ENCODE measurements at regions not wholly inside any gene's neighbourhood (a gene's known extent, or its start where the extent isn't known, plus 50 kb on each side); places are given as distances from the start of the nearest gene placed in this dataset.

DNA sequence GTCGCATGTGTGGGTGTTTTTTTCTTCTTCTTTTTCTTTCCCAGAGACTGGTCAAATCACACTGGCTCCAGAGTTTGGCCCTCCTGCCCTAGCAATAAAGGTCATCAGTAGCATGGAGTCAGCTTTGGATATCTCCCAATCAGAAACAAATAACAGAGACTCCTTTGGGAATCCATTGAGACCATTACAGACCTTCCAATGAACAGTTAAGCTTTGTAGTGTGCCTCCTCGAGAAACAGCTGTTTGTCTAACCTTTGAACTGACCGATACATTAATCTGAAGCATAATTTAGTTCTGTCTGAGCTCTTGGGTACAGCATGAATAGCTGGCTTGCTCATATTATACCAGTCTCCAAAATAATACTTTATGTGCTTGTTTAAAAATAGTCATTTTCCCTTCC is 1103.2 kb downstream of the GATA3 start:
- no peaks in the 10 kb centered on the region for H3K9me3 ChIP-seq (ENCODE audit: low read depth)
- no peaks in the 10 kb centered on the region for H3K4me1 ChIP-seq (ENCODE audit: insufficient read depth)
- no peak for DNase-seq
- no peaks in the 10 kb centered on the region for H3F3A ChIP-seq (ENCODE audit: insufficient read depth)
- in situ Hi-C loops (cut with MboI) = no loop called here
- no peak overlapping the region for H2AFZ ChIP-seq
- H3K27me3 ChIP-seq (replicated peaks; ENCODE audit: insufficient read depth) = no peaks in the 10 kb centered on the region
- no peak overlapping the region for H3K4me3 ChIP-seq
- H3K9ac ChIP-seq = no peak overlapping the region
- no peaks in the 10 kb centered on the region for H4K20me1 ChIP-seq (ENCODE audit: insufficient read depth)
- no peaks in the 10 kb centered on the region for H3K9me2 ChIP-seq (ENCODE audit: insufficient read depth)
- WGBS, 2 experiments (ENCODE audit: low coverage in 1 of 2, low lambda C conversion rate in 2 of 2, missing lambda C conversion rate in 2 of 2) = 14 to 30% methylated on average over 3 of the region's 3 CpGs
- no peaks in the 10 kb centered on the region for H3K79me2 ChIP-seq (ENCODE audit: insufficient read depth)
- TF ChIP-seq EZH2phosphoT487 (IDR thresholded peaks at IDR 0.05; ENCODE audit: insufficient read depth, low read depth) (no peak), EZH2 (IDR thresholded peaks at IDR 0.05; ENCODE audit: insufficient read depth, poor library complexity, severe bottlenecking) (no peak)
- H3K27ac ChIP-seq = no peak overlapping the region
- no peak overlapping the region for H3K4me2 ChIP-seq (ENCODE audit: unreplicated experiment)
- no peaks in the 10 kb centered on the region for H3K36me3 ChIP-seq (ENCODE audit: low read depth)

DNA sequence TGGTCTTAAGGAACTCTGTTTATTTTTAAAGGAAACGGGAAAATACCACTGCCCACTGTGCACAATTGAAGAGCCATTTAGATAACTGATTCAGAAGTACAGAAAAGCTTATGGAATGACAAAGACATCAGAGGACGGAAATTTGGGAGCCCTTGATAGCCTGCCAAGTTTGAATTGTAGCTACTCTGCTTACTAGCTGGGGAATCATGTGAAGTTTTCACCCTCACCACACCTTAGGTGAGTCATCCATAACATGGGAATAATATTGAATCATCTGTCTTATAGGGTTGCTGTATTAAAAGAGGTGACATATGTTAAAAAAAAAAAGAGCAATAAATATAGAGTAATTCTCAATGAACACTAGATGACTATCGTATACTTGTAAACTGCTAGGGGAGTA is 1104.2 kb downstream of the GATA3 start:
- WGBS, 2 experiments (ENCODE audit: low coverage in 1 of 2, low lambda C conversion rate in 2 of 2, missing lambda C conversion rate in 2 of 2) = 14 to 15% methylated on average over 3 of the region's 3 CpGs

DNA sequence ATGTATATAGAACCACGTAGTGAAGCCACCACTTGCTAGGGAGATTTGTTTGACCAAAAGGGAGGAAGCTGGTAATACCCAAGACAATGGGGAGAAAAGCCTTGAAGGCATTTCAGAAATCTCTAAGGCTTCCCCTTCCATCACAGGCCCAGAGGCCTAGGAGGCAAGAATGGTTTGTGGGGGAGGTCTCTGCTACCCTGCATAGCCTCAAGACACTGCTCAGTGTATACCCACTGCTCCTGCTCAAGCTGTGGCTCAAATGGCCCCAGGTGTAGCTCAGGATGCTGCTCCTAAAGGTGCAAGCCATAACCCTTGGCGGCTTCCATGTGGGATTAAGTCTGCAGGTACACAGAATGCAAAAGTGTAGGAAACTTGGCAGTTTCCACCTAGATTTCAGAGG is 1105.8 kb downstream of the GATA3 start:
- H3K36me3 ChIP-seq (ENCODE audit: low read depth) = no peaks in the 10 kb centered on the region
- DNase-seq = no peak
- no peak overlapping the region for H3K4me3 ChIP-seq
- H3K9me2 ChIP-seq (ENCODE audit: insufficient read depth) = no peaks in the 10 kb centered on the region
- H3K9ac ChIP-seq = no peak overlapping the region
- no peaks in the 10 kb centered on the region for H3F3A ChIP-seq (ENCODE audit: insufficient read depth)
- no peaks in the 10 kb centered on the region for H3K27me3 ChIP-seq (replicated peaks; ENCODE audit: insufficient read depth)
- in situ Hi-C loops (cut with MboI) = no loop called here
- no peaks in the 10 kb centered on the region for H3K79me2 ChIP-seq (ENCODE audit: insufficient read depth)
- no peak overlapping the region for H3K4me2 ChIP-seq (ENCODE audit: unreplicated experiment)
- no peaks in the 10 kb centered on the region for H3K9me3 ChIP-seq (ENCODE audit: low read depth)
- H4K20me1 ChIP-seq (ENCODE audit: insufficient read depth) = no peaks in the 10 kb centered on the region
- no peaks in the 10 kb centered on the region for H3K4me1 ChIP-seq (ENCODE audit: insufficient read depth)
- no peak overlapping the region for H2AFZ ChIP-seq
- WGBS, 2 experiments (ENCODE audit: low coverage in 1 of 2, low lambda C conversion rate in 2 of 2, missing lambda C conversion rate in 2 of 2) = 3 to 17% methylated on average over 2 of the region's 2 CpGs
- TF ChIP-seq EZH2 (IDR thresholded peaks at IDR 0.05; ENCODE audit: insufficient read depth, poor library complexity, severe bottlenecking) = no peak
- TF ChIP-seq EZH2phosphoT487 (IDR thresholded peaks at IDR 0.05; ENCODE audit: insufficient read depth, low read depth) = no peak
- no peak overlapping the region for H3K27ac ChIP-seq

More for the DNA sequence above, 1104.2 kb downstream of the GATA3 start:
- H3K79me2 ChIP-seq (ENCODE audit: insufficient read depth) = no peaks in the 10 kb centered on the region
- no peak overlapping the region for H3K4me2 ChIP-seq (ENCODE audit: unreplicated experiment)
- no peak overlapping the region for H3K27ac ChIP-seq
- H3K4me3 ChIP-seq = no peak overlapping the region
- TF ChIP-seq EZH2 (IDR thresholded peaks at IDR 0.05; ENCODE audit: insufficient read depth, poor library complexity, severe bottlenecking) (no peak), EZH2phosphoT487 (IDR thresholded peaks at IDR 0.05; ENCODE audit: insufficient read depth, low read depth) (no peak)
- in situ Hi-C loops (cut with MboI) = no loop called here
- H3K9ac ChIP-seq = no peak overlapping the region
- no peaks in the 10 kb centered on the region for H4K20me1 ChIP-seq (ENCODE audit: insufficient read depth)
- no peaks in the 10 kb centered on the region for H3K27me3 ChIP-seq (replicated peaks; ENCODE audit: insufficient read depth)
- H3K9me2 ChIP-seq (ENCODE audit: insufficient read depth) = no peaks in the 10 kb centered on the region
- H3K4me1 ChIP-seq (ENCODE audit: insufficient read depth) = no peaks in the 10 kb centered on the region
- no peaks in the 10 kb centered on the region for H3K9me3 ChIP-seq (ENCODE audit: low read depth)
- DNase-seq = no peak
- no peaks in the 10 kb centered on the region for H3K36me3 ChIP-seq (ENCODE audit: low read depth)
- no peaks in the 10 kb centered on the region for H3F3A ChIP-seq (ENCODE audit: insufficient read depth)
- no peak overlapping the region for H2AFZ ChIP-seq

DNA sequence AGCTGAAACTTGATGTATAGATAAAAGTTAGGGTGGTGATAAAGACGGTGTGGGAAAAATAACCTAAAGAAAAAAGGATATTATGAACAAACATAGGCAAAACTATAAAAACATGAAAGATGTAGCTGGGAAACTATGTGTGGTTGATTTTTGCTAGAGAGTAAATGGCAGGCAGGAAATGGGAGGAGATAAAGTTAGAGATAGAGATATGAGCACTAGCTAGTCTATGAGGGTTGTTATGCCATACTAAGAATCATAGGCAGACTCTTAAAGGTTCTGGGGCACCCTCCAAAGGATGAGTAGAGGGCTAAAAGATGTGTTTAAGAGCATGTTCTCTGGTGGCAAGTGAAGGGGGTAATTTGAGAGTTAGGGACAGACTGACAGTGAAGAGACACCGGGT is 1109.2 kb downstream of the GATA3 start:
- Histone ChIP-seq H3K79me2 (ENCODE audit: insufficient read depth) (no peaks in the 10 kb centered on the region), H4K20me1 (ENCODE audit: insufficient read depth) (no peaks in the 10 kb centered on the region), H3K9me2 (ENCODE audit: insufficient read depth) (no peaks in the 10 kb centered on the region), H3K9me3 (ENCODE audit: low read depth) (no peaks in the 10 kb centered on the region), H3F3A (ENCODE audit: insufficient read depth) (no peaks in the 10 kb centered on the region), H3K4me1 (ENCODE audit: insufficient read depth) (no peaks in the 10 kb centered on the region), H3K27me3 (replicated peaks; ENCODE audit: insufficient read depth) (no peaks in the 10 kb centered on the region), H3K4me2 (ENCODE audit: unreplicated experiment) (no peak overlapping the region), H3K27ac (no peak overlapping the region), H2AFZ (no peak overlapping the region), H3K36me3 (ENCODE audit: low read depth) (no peaks in the 10 kb centered on the region), H3K9ac (no peak overlapping the region), H3K4me3 (no peak overlapping the region)
- TF ChIP-seq EZH2phosphoT487 (IDR thresholded peaks at IDR 0.05; ENCODE audit: insufficient read depth, low read depth) = no peak
- DNase-seq = no peak
- in situ Hi-C loops (cut with MboI) = no loop called here
- WGBS, 2 experiments (ENCODE audit: low coverage in 1 of 2, low lambda C conversion rate in 2 of 2, missing lambda C conversion rate in 2 of 2) = 46 to 47% methylated on average over 2 of the region's 2 CpGs

DNA sequence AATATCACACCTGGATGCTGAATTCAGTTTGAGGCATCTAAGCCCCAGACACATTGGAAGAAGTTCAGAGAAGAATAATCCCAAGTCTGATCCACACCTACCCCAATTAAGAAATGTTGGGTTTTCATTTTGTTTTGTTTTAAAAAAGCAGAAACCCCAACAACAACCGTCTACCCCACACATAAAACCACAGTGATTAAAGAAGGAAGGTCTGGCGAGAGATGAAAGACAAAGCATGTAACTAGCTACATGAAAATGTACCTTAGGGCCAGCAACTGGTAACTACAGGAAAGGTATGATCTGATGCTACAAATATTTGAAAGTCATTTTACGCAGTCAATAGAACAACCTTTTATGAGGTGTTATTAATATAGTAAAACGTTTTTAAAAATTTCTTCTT is 1112.3 kb downstream of the GATA3 start:
- in situ Hi-C loops (cut with MboI) = no loop called here
- no peak for DNase-seq
- no peaks in the 10 kb centered on the region for H3K27me3 ChIP-seq (replicated peaks; ENCODE audit: insufficient read depth)
- no peaks in the 10 kb centered on the region for H3F3A ChIP-seq (ENCODE audit: insufficient read depth)
- no peaks in the 10 kb centered on the region for H3K4me1 ChIP-seq (ENCODE audit: insufficient read depth)
- WGBS, 2 experiments (ENCODE audit: low coverage in 1 of 2, low lambda C conversion rate in 2 of 2, missing lambda C conversion rate in 2 of 2) = 15 to 19% methylated on average over 4 of the region's 4 CpGs
- no peaks in the 10 kb centered on the region for H3K79me2 ChIP-seq (ENCODE audit: insufficient read depth)
- H3K4me3 ChIP-seq = no peak overlapping the region
- H4K20me1 ChIP-seq (ENCODE audit: insufficient read depth) = no peaks in the 10 kb centered on the region
- H2AFZ ChIP-seq = no peak overlapping the region
- no peak overlapping the region for H3K4me2 ChIP-seq (ENCODE audit: unreplicated experiment)
- H3K36me3 ChIP-seq (ENCODE audit: low read depth) = no peaks in the 10 kb centered on the region
- H3K9ac ChIP-seq = no peak overlapping the region
- H3K27ac ChIP-seq = no peak overlapping the region
- TF ChIP-seq EZH2phosphoT487 (IDR thresholded peaks at IDR 0.05; ENCODE audit: insufficient read depth, low read depth) (no peak), EZH2 (IDR thresholded peaks at IDR 0.05; ENCODE audit: insufficient read depth, poor library complexity, severe bottlenecking) (no peak)
- H3K9me2 ChIP-seq (ENCODE audit: insufficient read depth) = no peaks in the 10 kb centered on the region
- H3K9me3 ChIP-seq (ENCODE audit: low read depth) = no peaks in the 10 kb centered on the region
